ENCODE measurements at regions not wholly inside any gene's neighbourhood (a gene's known extent, or its start where the extent isn't known, plus 50 kb on each side); places are given as distances from the start of the nearest gene placed in this dataset.
"Not testable (repeated sequence)": the region's sequence is repeated elsewhere in the genome, so short reads cannot be mapped to it uniquely, and the experiment has no call there.

- Histone ChIP-seq H3F3A (replicated peaks; ENCODE audit: low read depth) (peaks cover 15% of the 10 kb centered on the region), H3K4me2 (no peak overlapping the region), H3K4me1 (ENCODE audit: insufficient read depth) (peaks cover 38% of the 10 kb centered on the region), H4K20me1 (replicated peaks; ENCODE audit: insufficient read depth) (no peaks in the 10 kb centered on the region), H3K27me3 (ENCODE audit: insufficient read depth) (no peaks in the 10 kb centered on the region), H3K36me3 (ENCODE audit: insufficient read depth) (no peaks in the 10 kb centered on the region), H3K4me3 (no peak overlapping the region), H3K9me2 (ENCODE audit: insufficient read depth) (peaks cover 10% of the 10 kb centered on the region; the same call in 1 of the 2 replicates), H3K79me2 (replicated peaks; ENCODE audit: insufficient read depth) (no peaks in the 10 kb centered on the region), H3K27ac (ENCODE audit: low read depth) (no peak overlapping the region), H2AFZ (no peak overlapping the region)
- Mint-ChIP-seq H3K9me3 (no peaks in the 10 kb centered on the region), H3K36me3 (ENCODE audit: low read depth) (no peaks in the 10 kb centered on the region; the same call in 2 of the 3 replicates), H3K27me3 (ENCODE audit: insufficient read depth, low read depth, poor library complexity) (peaks cover 5% of the 10 kb centered on the region), H3K27ac (no peak overlapping the region), H3K4me1 (peaks cover 11% of the 10 kb centered on the region), H3K4me3 (no peak overlapping the region)
- no peak for TF ChIP-seq ETS1 (IDR thresholded peaks at IDR 0.05)
- TF ChIP-seq EZH2phosphoT487 (IDR thresholded peaks at IDR 0.05; ENCODE audit: unreplicated experiment) = no peak
- no peak for TF ChIP-seq ZNF331 (CRISPR knock-in tag; IDR thresholded peaks at IDR 0.05; ENCODE audit: low read depth)
- TF ChIP-seq NANOG (IDR thresholded peaks at IDR 0.05; ENCODE audit: borderline replicate concordance) = no peak
- TF ChIP-seq STAT1 (IDR thresholded peaks at IDR 0.05; ENCODE audit: unreplicated experiment) = no peak
- no peak for TF ChIP-seq JUNB (IDR thresholded peaks at IDR 0.05; ENCODE audit: unreplicated experiment)
- TF ChIP-seq POLR2AphosphoS5 (IDR thresholded peaks at IDR 0.05; ENCODE audit: low read depth) = no peak
- no peak for DNase-seq (ENCODE audit: low spot score)
- no peak for ATAC-seq
Observed at GRCh38 chr4:17008834-17009345, 110.4 kb upstream of the LDB2 start.

- H3K27me3 ChIP-seq (ENCODE audit: insufficient read depth); H4K20me1 ChIP-seq (replicated peaks; ENCODE audit: insufficient read depth); H3K9me3 Mint-ChIP-seq; H3K27me3 Mint-ChIP-seq (ENCODE audit: insufficient read depth, low read depth, poor library complexity); H3K36me3 ChIP-seq (ENCODE audit: insufficient read depth); H3K79me2 ChIP-seq (replicated peaks; ENCODE audit: insufficient read depth); H3K9me2 ChIP-seq (ENCODE audit: insufficient read depth); H3K27ac Mint-ChIP-seq; H2AFZ ChIP-seq: not testable (repeated sequence)
- H3K4me3 ChIP-seq = peak overlapping the region; percentile 22; the same call in 1 of the 2 replicates
- peaks cover 31% of the 10 kb centered on the region for H3K4me1 ChIP-seq (ENCODE audit: insufficient read depth)
- ATAC-seq = peak; percentile 79
- peak; percentile 39 for DNase-seq (ENCODE audit: low spot score)
- TF ChIP-seq NANOG (IDR thresholded peaks at IDR 0.05; ENCODE audit: borderline replicate concordance) = peak; percentile 59; the same call in 1 of the 2 replicates
- peak overlapping the region; percentile 48 for H3K4me2 ChIP-seq
- H3K4me3 Mint-ChIP-seq = peak overlapping the region; percentile 23; the same call in 1 of the 3 replicates
- H3K4me1 Mint-ChIP-seq = peaks cover 10% of the 10 kb centered on the region
- peaks cover 15% of the 10 kb centered on the region for H3F3A ChIP-seq (replicated peaks; ENCODE audit: low read depth)
- peak overlapping the region; percentile 99 for H3K27ac ChIP-seq (ENCODE audit: low read depth)
- H3K36me3 Mint-ChIP-seq (ENCODE audit: low read depth) = peaks cover 13% of the 10 kb centered on the region
Observed at GRCh38 chr4:17003606-17004392, 105.4 kb upstream of the LDB2 start.

- peaks cover 29% of the 10 kb centered on the region for H3K9me3 Mint-ChIP-seq
- peaks cover 6% of the 10 kb centered on the region for H3K27me3 Mint-ChIP-seq (ENCODE audit: insufficient read depth, low read depth, poor library complexity)
- H4K20me1 ChIP-seq (replicated peaks; ENCODE audit: insufficient read depth) = no peaks in the 10 kb centered on the region
- H3K4me2 ChIP-seq = peak overlapping the region; percentile 18
- no peak overlapping the region for H3K27ac Mint-ChIP-seq
- H2AFZ ChIP-seq = no peak overlapping the region
- peaks cover 31% of the 10 kb centered on the region for H3K36me3 Mint-ChIP-seq (ENCODE audit: low read depth)
- H3K36me3 ChIP-seq (ENCODE audit: insufficient read depth) = no peaks in the 10 kb centered on the region; the same call in 1 of the 2 replicates
- DNase-seq (ENCODE audit: low spot score) (peak; percentile 86), ATAC-seq (peak; percentile 89)
- H3K27me3 ChIP-seq (ENCODE audit: insufficient read depth) = no peaks in the 10 kb centered on the region
- H3K4me3 Mint-ChIP-seq = no peak overlapping the region
- no peak overlapping the region for H3K27ac ChIP-seq (ENCODE audit: low read depth)
- peaks cover 42% of the 10 kb centered on the region for H3K4me1 Mint-ChIP-seq
- H3K4me3 ChIP-seq = no peak overlapping the region
- H3K79me2 ChIP-seq (replicated peaks; ENCODE audit: insufficient read depth) = no peaks in the 10 kb centered on the region
- H3K4me1 ChIP-seq (ENCODE audit: insufficient read depth) = peaks cover 39% of the 10 kb centered on the region
- H3K9me2 ChIP-seq (ENCODE audit: insufficient read depth) = no peaks in the 10 kb centered on the region
- H3F3A ChIP-seq (replicated peaks; ENCODE audit: low read depth) = 0 out of 2 replicates have a peak, but pooled peaks cover 4% of the 10 kb centered on the region
- TF ChIP-seq ETS1 (IDR thresholded peaks at IDR 0.05) (no peak), ZNF114 (CRISPR knock-in tag; IDR thresholded peaks at IDR 0.05) (no peak)
Observed at GRCh38 chr4:16995451-16995850, 97.0 kb upstream of the LDB2 start.

Measured in GM23338 (cell line).